ENCODE measurements at regions not wholly inside any gene's neighbourhood (a gene's known extent, or its start where the extent isn't known, plus 50 kb on each side); places are given as distances from the start of the nearest gene placed in this dataset.
"Not testable (repeated sequence)": the region's sequence is repeated elsewhere in the genome, so short reads cannot be mapped to it uniquely, and the experiment has no call there.

- DNase-seq, result no peak
These were observed 77.5 kb upstream of the MARCKS start for GRCh38 chr6:113779656-113780055.

GRCh38 chr6:113782636-113783035, 74.5 kb upstream of the MARCKS start:
- DNase-seq, result no peak

GRCh38 chr6:113786168-113786567, 71.0 kb upstream of the MARCKS start:
- DNase-seq, result no peak

- no peak for DNase-seq
These were observed 68.6 kb upstream of the MARCKS start for GRCh38 chr6:113788586-113788985.

DNA sequence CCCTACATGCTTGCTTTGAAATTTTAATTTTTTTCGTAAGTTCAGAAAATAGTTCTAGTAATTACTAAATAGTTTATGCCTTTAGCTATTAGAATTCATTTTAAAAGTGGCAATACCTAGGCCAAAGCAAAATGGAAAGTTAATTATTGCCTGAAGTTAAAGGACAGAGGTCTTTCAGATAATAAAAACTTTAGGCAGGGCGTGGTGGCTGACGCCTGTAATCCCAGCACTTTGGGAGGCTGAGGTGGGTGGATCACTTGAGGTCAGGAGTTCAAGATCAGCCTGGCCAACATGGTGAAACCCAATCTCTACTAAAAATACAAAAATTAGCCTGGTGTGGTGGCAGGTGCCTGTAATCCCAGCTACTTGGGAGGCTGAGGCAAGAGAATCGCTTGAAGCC, 65.9 kb upstream of the MARCKS start:
- not testable (repeated sequence) for DNase-seq

DNA sequence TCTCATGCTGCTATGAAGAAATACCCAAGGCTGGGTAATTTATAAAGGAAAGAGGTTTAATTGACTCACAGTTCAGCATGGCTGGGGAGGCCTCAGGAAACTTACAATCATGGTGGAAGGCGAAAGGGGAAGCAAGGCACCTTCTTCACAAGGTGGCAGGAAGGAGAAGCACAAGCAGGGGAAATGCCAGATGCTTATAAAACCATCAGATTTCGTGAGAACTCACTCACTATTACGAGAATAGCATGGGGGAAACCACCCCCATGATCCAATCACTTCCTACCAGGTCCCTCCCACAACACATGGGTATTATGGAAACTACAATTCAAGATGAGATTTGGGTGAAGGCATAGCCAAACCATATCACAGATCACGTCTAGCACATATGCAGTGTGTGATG, 61.8 kb upstream of the MARCKS start:
- not testable (repeated sequence) for DNase-seq

GRCh38 chr6:113796038-113796437, 61.1 kb upstream of the MARCKS start:
- DNase-seq, result no peak

- DNase-seq, result no peak
These were observed 54.4 kb upstream of the MARCKS start for GRCh38 chr6:113802779-113803178.

DNA sequence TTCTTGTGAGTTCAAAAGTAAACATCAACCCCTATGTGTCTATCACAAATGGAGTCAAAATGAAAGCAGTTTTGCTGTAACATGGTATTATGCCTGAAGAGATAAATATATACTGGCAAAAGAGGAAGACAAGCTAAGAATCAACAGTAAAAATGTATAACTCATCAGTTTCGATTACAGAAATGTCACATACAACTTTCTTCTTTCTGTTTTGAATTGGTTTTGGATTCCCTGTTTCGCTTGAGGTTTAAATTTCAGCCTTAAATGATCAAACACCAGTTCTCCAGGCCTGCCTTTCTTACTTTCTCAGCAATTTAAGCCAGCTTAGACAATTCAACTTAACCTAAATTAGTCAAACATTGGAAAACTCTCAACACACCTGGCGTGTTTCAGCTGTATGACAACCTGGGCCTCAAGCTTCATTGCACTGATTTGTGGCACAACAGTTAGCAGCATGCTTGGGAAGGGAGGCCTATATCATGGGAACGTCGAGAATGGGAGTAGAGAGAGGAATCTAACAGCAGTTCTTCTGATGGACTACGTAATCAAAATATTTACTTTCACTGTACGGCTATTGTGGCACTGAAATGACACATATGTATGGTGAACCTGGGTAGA, 51.9 kb upstream of the MARCKS start:
- DNase-seq, result no peak

DNA sequence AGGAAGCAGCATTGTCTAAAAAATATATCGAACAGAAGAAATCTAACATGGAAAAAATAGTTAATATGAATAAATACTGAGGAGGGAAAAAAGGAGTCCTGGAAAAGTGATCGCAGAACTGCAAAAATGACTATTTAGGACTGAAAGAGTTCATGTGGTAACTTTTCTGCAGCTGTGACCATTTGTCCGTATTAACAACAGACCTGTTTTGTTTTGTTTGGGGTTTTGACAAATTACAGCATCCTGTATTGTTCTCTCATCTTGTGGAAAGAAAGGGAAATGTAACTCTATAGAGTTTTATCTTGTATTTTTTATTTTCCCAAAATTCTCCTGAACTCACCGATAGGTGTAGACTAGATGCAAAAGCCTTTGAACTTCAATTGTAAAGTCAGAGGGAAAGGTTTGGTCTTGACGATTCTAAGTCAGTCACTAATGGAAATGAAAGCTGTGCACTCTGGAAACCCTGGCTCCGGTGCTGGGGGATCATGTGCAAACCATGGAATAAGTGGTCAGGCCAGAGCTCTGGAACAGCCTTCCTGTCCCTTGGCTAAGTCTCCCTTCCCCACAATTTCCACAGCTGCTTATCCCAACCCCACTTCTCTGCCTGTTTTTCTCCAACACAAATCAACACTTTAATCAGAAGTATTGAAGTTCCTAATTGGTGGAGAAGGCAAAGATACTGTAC, 51.2 kb upstream of the MARCKS start:
- no peak for DNase-seq

All from fibroblast of skin of abdomen (primary cell).